Hepatocyte (in vitro differentiated cells): ENCODE measurements at regions not wholly inside any gene's neighbourhood (a gene's known extent, or its start where the extent isn't known, plus 50 kb on each side); places are given as distances from the start of the nearest gene placed in this dataset.

Experiments used
- CTCF ChIP-seq: fragments of 200-600 bp; sonication (generic); IDR thresholded peaks from 2 replicates; pipeline ENCODE4 v1.5.1; 2016; ENCODE audit warnings: antibody characterized with exemption, mild to moderate bottlenecking; ENCODE audit not compliant: poor library complexity
- EZH2 ChIP-seq: fragments of 200-600 bp; sonication (generic); IDR thresholded peaks from 2 replicates; pipeline ENCODE4 v1.6.1; 2016; ENCODE audit warnings: antibody characterized with exemption, mild to moderate bottlenecking, borderline replicate concordance
- EZH2phosphoT487 ChIP-seq: fragments of 200-600 bp; sonication (generic); IDR thresholded peaks from one replicate; pipeline ENCODE4 v1.6.1; 2018; ENCODE audit warnings: antibody characterized with exemption, mild to moderate bottlenecking, low read depth, moderate library complexity; ENCODE audit not compliant: unreplicated experiment, severe bottlenecking

DNA sequence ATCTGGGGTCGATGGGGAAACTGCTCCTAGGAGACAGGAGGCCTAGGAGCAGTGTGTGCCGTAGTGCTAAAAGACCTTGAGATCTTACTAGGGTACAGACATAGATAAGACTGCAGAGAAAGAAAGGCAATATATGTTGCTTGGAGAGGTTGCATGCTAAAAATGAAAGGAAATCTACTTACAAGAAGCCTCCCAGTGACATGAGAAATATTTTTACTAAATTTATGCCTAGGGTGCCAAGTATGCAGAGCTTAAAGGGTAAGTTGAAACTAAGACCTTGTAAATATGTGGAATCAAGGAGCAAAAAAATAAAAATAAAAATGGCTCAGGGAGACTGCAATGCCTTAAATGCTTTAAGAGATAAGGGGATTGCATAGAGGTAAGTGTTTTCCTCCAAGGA is 74.8 kb downstream of the PDE6H start:
- no peak for TF ChIP-seq CTCF
- no peak for TF ChIP-seq EZH2phosphoT487
- no peak for TF ChIP-seq EZH2
